Cardiac muscle cell (in vitro differentiated cells and primary cell): ENCODE measurements at regions not wholly inside any gene's neighbourhood (a gene's known extent, or its start where the extent isn't known, plus 50 kb on each side); places are given as distances from the start of the nearest gene placed in this dataset.

ENCODE experiments used
- DNase-seq, 2 donors: peaks; one replicate each; pipeline versions ENCODE4 v3.0.0 to v3.0.0-alpha.2; 2010 to 2017; ENCODE audit warnings: low read depth in 1 of 2, low spot score in 1 of 2
- H3K27ac ChIP-seq: fragments of 200-600 bp; sonication (generic); 2 replicates; pipeline ENCODE4 v1.5.1; 2016
- H3K27me3 ChIP-seq: fragments of 200-600 bp; sonication (generic); 2 replicates; pipeline ENCODE4 v1.6.0; 2016; ENCODE audit warnings: control low read depth
- H3K36me3 ChIP-seq: fragments of 200-600 bp; sonication (generic); 2 replicates; pipeline ENCODE4 v1.5.1; 2016; ENCODE audit warnings: control low read depth
- H3K4me1 ChIP-seq: fragments of 200-600 bp; sonication (generic); 2 replicates; pipeline ENCODE4 v1.8.1; 2017; ENCODE audit warnings: low read depth, mild to moderate bottlenecking, mixed run types
- H3K4me3 ChIP-seq: fragments of 200-600 bp; sonication (generic); 2 replicates; pipeline ENCODE4 v1.5.1; 2016; ENCODE audit warnings: mild to moderate bottlenecking
- H3K9me3 ChIP-seq: fragments of 200-600 bp; sonication (generic); 2 replicates; pipeline ENCODE4 v1.5.1; 2017; ENCODE audit warnings: low read depth, mild to moderate bottlenecking, control low read depth
- CTCF ChIP-seq: IDR thresholded peaks from 2 replicates; pipeline ENCODE4 v1.5.1; 2012; ENCODE audit warnings: low read depth, mild to moderate bottlenecking, low read length

- TF ChIP-seq CTCF = peak; percentile 93
- no peaks in the 10 kb centered on the region for H3K36me3 ChIP-seq
- no peak overlapping the region for H3K27ac ChIP-seq
- H3K27me3 ChIP-seq = peaks cover 31% of the 10 kb centered on the region
- peak; percentile 75 to 92 for DNase-seq
- no peaks in the 10 kb centered on the region for H3K4me1 ChIP-seq
- no peak overlapping the region for H3K4me3 ChIP-seq
- no peaks in the 10 kb centered on the region for H3K9me3 ChIP-seq
Measured at GRCh38 chr6:30396833-30397479, 52.0 kb downstream of the RPP21 start.

GRCh38 chr6:30397697-30398096 is 52.7 kb downstream of the RPP21 start:
- no peaks in the 10 kb centered on the region for H3K4me1 ChIP-seq
- no peak for DNase-seq
- H3K27ac ChIP-seq = no peak overlapping the region
- H3K9me3 ChIP-seq = no peaks in the 10 kb centered on the region
- H3K36me3 ChIP-seq = no peaks in the 10 kb centered on the region
- no peak overlapping the region for H3K4me3 ChIP-seq
- peaks cover 30% of the 10 kb centered on the region for H3K27me3 ChIP-seq
- no peak for TF ChIP-seq CTCF

GRCh38 chr6:30399390-30400058 is 54.6 kb downstream of the RPP21 start:
- peaks cover 24% of the 10 kb centered on the region for H3K27me3 ChIP-seq
- no peaks in the 10 kb centered on the region for H3K36me3 ChIP-seq
- no peak overlapping the region for H3K4me3 ChIP-seq
- no peak for TF ChIP-seq CTCF
- DNase-seq = peak in 1 of 2 donors; percentile 1
- H3K4me1 ChIP-seq = no peaks in the 10 kb centered on the region
- H3K27ac ChIP-seq = no peak overlapping the region
- no peaks in the 10 kb centered on the region for H3K9me3 ChIP-seq

- no peak for DNase-seq
- Histone ChIP-seq H3K4me3 (no peak overlapping the region), H3K4me1 (no peaks in the 10 kb centered on the region), H3K9me3 (no peaks in the 10 kb centered on the region), H3K36me3 (no peaks in the 10 kb centered on the region), H3K27ac (no peak overlapping the region), H3K27me3 (peaks cover 13% of the 10 kb centered on the region)
- TF ChIP-seq CTCF = no peak
Measured at GRCh38 chr6:30405934-30406333, 61.0 kb downstream of the RPP21 start.

- peaks cover 9% of the 10 kb centered on the region for H3K27me3 ChIP-seq
- TF ChIP-seq CTCF = no peak
Measured at GRCh38 chr6:30409184-30409583, 64.2 kb downstream of the RPP21 start.

More at GRCh38 chr6:30409184-30409583, 64.2 kb downstream of the RPP21 start:
- Histone ChIP-seq H3K36me3 (no peaks in the 10 kb centered on the region), H3K4me3 (no peak overlapping the region), H3K4me1 (no peaks in the 10 kb centered on the region), H3K9me3 (no peaks in the 10 kb centered on the region), H3K27ac (no peak overlapping the region)
- DNase-seq = no peak
